ENCODE measurements at regions not wholly inside any gene's neighbourhood (a gene's known extent, or its start where the extent isn't known, plus 50 kb on each side); places are given as distances from the start of the nearest gene placed in this dataset.
A peak's percentile ranks its signal among the peaks of the same experiment; 100 is the strongest.

DNA sequence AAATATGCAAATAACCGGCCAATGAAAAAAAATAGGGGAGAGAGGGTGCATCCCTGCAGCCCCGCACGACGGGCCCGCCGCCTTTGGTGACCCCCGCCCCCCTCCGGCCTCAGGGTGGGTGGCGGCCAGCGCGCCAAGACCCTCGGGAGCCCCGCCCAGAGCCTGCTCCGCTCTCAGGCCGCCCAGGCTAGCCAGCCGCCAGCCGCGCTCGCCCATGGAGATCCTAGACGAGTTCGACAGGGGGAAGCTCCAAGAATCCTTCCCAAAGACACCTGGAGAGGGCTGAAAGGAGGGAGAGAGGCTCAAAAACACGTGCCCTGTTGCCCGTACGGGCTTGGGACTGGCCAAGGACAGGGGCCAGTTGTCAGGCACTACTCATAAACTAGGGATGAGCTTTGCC, 434.0 kb downstream of the NR2F2 start:
- ATAC-seq (peak; percentile 20; the same call in 1 of the 2 replicates), DNase-seq (ENCODE audit: low spot score) (no peak)
- Mint-ChIP-seq H3K27me3 (ENCODE audit: low read depth) (no peaks in the 10 kb centered on the region), H3K4me1 (peaks cover 11% of the 10 kb centered on the region), H3K36me3 (peaks cover 3% of the 10 kb centered on the region; the same call in 1 of the 2 replicates), H3K9me3 (peaks cover 6% of the 10 kb centered on the region), H3K27ac (no peak overlapping the region), H3K4me3 (no peak overlapping the region)
- CTCF ChIA-PET = no interaction called here
- TF ChIP-seq PRRX2 (CRISPR knock-in tag; IDR thresholded peaks at IDR 0.05) = no peak
- no peak for TF ChIP-seq ETV6 (CRISPR knock-in tag; IDR thresholded peaks at IDR 0.05)
- TF ChIP-seq, protein P1, sequence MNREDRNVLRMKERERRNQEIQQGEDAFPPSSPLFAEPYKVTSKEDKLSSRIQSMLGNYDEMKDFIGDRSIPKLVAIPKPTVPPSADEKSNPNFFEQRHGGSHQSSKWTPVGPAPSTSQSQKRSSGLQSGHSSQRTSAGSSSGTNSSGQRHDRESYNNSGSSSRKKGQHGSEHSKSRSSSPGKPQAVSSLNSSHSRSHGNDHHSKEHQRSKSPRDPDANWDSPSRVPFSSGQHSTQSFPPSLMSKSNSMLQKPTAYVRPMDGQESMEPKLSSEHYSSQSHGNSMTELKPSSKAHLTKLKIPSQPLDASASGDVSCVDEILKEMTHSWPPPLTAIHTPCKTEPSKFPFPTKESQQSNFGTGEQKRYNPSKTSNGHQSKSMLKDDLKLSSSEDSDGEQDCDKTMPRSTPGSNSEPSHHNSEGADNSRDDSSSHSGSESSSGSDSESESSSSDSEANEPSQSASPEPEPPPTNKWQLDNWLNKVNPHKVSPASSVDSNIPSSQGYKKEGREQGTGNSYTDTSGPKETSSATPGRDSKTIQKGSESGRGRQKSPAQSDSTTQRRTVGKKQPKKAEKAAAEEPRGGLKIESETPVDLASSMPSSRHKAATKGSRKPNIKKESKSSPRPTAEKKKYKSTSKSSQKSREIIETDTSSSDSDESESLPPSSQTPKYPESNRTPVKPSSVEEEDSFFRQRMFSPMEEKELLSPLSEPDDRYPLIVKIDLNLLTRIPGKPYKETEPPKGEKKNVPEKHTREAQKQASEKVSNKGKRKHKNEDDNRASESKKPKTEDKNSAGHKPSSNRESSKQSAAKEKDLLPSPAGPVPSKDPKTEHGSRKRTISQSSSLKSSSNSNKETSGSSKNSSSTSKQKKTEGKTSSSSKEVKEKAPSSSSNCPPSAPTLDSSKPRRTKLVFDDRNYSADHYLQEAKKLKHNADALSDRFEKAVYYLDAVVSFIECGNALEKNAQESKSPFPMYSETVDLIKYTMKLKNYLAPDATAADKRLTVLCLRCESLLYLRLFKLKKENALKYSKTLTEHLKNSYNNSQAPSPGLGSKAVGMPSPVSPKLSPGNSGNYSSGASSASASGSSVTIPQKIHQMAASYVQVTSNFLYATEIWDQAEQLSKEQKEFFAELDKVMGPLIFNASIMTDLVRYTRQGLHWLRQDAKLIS (CRISPR knock-in tag; IDR thresholded peaks at IDR 0.05; ENCODE audit: borderline replicate concordance) = no peak
- TF ChIP-seq EMX1 (CRISPR knock-in tag; IDR thresholded peaks at IDR 0.05) = no peak
- TF ChIP-seq, protein P2, sequence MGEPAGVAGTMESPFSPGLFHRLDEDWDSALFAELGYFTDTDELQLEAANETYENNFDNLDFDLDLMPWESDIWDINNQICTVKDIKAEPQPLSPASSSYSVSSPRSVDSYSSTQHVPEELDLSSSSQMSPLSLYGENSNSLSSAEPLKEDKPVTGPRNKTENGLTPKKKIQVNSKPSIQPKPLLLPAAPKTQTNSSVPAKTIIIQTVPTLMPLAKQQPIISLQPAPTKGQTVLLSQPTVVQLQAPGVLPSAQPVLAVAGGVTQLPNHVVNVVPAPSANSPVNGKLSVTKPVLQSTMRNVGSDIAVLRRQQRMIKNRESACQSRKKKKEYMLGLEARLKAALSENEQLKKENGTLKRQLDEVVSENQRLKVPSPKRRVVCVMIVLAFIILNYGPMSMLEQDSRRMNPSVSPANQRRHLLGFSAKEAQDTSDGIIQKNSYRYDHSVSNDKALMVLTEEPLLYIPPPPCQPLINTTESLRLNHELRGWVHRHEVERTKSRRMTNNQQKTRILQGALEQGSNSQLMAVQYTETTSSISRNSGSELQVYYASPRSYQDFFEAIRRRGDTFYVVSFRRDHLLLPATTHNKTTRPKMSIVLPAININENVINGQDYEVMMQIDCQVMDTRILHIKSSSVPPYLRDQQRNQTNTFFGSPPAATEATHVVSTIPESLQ (CRISPR knock-in tag; IDR thresholded peaks at IDR 0.05) = no peak
- TF ChIP-seq, protein P3, sequence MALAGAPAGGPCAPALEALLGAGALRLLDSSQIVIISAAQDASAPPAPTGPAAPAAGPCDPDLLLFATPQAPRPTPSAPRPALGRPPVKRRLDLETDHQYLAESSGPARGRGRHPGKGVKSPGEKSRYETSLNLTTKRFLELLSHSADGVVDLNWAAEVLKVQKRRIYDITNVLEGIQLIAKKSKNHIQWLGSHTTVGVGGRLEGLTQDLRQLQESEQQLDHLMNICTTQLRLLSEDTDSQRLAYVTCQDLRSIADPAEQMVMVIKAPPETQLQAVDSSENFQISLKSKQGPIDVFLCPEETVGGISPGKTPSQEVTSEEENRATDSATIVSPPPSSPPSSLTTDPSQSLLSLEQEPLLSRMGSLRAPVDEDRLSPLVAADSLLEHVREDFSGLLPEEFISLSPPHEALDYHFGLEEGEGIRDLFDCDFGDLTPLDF (CRISPR knock-in tag; IDR thresholded peaks at IDR 0.05) = no peak
- TF ChIP-seq, protein P4, sequence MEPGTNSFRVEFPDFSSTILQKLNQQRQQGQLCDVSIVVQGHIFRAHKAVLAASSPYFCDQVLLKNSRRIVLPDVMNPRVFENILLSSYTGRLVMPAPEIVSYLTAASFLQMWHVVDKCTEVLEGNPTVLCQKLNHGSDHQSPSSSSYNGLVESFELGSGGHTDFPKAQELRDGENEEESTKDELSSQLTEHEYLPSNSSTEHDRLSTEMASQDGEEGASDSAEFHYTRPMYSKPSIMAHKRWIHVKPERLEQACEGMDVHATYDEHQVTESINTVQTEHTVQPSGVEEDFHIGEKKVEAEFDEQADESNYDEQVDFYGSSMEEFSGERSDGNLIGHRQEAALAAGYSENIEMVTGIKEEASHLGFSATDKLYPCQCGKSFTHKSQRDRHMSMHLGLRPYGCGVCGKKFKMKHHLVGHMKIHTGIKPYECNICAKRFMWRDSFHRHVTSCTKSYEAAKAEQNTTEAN (CRISPR knock-in tag; IDR thresholded peaks at IDR 0.05) = no peak
- no peak for TF ChIP-seq MYBL2 (CRISPR knock-in tag; IDR thresholded peaks at IDR 0.05)
- TF ChIP-seq, protein P5, sequence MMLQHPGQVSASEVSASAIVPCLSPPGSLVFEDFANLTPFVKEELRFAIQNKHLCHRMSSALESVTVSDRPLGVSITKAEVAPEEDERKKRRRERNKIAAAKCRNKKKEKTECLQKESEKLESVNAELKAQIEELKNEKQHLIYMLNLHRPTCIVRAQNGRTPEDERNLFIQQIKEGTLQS (CRISPR knock-in tag; conservative IDR thresholded peaks at IDR 0.05) = no peak
- no peak for TF ChIP-seq ZNF219 (CRISPR knock-in tag; IDR thresholded peaks at IDR 0.05; ENCODE audit: borderline replicate concordance)
- TF ChIP-seq ATF1 (CRISPR knock-in tag; IDR thresholded peaks at IDR 0.05) = no peak
- TF ChIP-seq, protein P6, sequence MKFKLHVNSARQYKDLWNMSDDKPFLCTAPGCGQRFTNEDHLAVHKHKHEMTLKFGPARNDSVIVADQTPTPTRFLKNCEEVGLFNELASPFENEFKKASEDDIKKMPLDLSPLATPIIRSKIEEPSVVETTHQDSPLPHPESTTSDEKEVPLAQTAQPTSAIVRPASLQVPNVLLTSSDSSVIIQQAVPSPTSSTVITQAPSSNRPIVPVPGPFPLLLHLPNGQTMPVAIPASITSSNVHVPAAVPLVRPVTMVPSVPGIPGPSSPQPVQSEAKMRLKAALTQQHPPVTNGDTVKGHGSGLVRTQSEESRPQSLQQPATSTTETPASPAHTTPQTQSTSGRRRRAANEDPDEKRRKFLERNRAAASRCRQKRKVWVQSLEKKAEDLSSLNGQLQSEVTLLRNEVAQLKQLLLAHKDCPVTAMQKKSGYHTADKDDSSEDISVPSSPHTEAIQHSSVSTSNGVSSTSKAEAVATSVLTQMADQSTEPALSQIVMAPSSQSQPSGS (CRISPR knock-in tag; IDR thresholded peaks at IDR 0.05; ENCODE audit: borderline replicate concordance, low read depth) = no peak
- TF ChIP-seq GABPB1 (CRISPR knock-in tag; IDR thresholded peaks at IDR 0.05) = no peak
- no peak for TF ChIP-seq GTF2I (CRISPR knock-in tag; conservative IDR thresholded peaks at IDR 0.05)
- TF ChIP-seq FOXK1 (CRISPR knock-in tag; IDR thresholded peaks at IDR 0.05) = no peak
- TF ChIP-seq, protein P7, sequence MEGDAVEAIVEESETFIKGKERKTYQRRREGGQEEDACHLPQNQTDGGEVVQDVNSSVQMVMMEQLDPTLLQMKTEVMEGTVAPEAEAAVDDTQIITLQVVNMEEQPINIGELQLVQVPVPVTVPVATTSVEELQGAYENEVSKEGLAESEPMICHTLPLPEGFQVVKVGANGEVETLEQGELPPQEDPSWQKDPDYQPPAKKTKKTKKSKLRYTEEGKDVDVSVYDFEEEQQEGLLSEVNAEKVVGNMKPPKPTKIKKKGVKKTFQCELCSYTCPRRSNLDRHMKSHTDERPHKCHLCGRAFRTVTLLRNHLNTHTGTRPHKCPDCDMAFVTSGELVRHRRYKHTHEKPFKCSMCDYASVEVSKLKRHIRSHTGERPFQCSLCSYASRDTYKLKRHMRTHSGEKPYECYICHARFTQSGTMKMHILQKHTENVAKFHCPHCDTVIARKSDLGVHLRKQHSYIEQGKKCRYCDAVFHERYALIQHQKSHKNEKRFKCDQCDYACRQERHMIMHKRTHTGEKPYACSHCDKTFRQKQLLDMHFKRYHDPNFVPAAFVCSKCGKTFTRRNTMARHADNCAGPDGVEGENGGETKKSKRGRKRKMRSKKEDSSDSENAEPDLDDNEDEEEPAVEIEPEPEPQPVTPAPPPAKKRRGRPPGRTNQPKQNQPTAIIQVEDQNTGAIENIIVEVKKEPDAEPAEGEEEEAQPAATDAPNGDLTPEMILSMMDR (IDR thresholded peaks at IDR 0.05) = no peak
- no peak for TF ChIP-seq NFE2L1 (CRISPR knock-in tag; IDR thresholded peaks at IDR 0.05)
- POLR2A ChIA-PET = no interaction called here

Data from WTC11 (cell line).